ENCODE measurements at regions not wholly inside any gene's neighbourhood (a gene's known extent, or its start where the extent isn't known, plus 50 kb on each side); places are given as distances from the start of the nearest gene placed in this dataset.

DNA sequence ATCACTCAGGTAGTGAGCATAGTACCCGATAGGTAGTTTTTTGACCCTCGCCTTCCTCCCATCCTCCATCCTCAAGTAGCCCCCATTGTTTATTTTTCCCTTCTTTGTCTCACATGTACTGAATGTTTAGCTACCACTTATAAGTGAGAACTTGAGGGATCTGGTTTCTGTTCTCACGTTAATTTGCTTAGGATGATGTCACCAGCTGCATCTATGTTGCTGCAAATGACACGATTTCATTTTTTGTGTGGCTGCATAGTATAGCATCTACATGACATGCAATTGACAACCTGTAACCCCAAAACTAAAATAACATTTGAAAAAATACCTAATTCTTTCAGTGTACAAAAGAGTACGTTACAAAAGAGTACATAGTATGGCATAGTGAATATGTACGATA lies 254.0 kb upstream of the NOVA1 start:
- 90% methylated on average over 2 of the region's 6 CpGs for WGBS (ENCODE audit: insufficient coverage)

DNA sequence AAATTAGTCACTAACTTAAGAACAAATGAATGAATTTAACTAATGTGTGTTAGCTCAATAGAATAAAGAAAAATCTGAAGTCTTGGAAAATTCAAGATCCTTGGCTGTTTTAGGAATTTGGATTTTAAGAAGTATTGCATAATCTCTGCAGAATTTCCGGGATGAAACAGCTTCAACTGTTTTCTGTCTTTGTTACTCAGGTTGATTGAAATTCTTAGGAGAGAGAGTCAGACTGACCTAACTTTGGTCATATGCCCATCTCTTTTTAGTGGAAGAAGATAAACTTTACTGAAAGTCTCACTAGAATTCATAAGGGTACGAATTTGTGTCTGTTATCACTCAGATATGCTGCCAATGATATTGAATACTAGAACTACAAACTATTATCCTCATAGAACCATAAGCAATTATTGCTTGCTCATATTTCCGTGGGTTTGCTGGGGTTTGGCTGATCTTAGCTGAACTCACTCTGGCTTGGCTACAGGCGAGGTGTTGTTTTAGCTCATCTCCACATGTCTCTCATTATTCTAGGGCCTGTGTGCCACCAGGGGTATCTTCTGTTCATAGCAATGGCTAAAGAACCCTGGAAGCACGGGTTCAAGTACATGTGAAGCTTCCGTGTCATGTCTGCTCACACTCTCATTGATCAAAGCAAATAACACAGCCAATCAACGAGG lies 257.4 kb upstream of the NOVA1 start:
- Histone ChIP-seq H3K9me3 (replicated peaks; ENCODE audit: control insufficient read depth, low read depth, low read length) (no peaks in the 10 kb centered on the region), H3K4me3 (ENCODE audit: low read length) (no peak overlapping the region), H3K27ac (ENCODE audit: low read length) (no peak overlapping the region), H3K4me1 (ENCODE audit: control insufficient read depth, insufficient read depth, low read length) (no peaks in the 10 kb centered on the region), H3K27me3 (ENCODE audit: control insufficient read depth, insufficient read depth, low read length) (no peaks in the 10 kb centered on the region), H3K36me3 (ENCODE audit: control insufficient read depth, insufficient read depth, low read length) (no peaks in the 10 kb centered on the region)
- WGBS (ENCODE audit: insufficient coverage) = 50% methylated on average over 2 of the region's 7 CpGs
- peak; percentile 68 for DNase-seq

More for the DNA sequence above, 254.0 kb upstream of the NOVA1 start:
- Histone ChIP-seq H3K36me3 (ENCODE audit: control insufficient read depth, insufficient read depth, low read length) (no peaks in the 10 kb centered on the region), H3K9me3 (replicated peaks; ENCODE audit: control insufficient read depth, low read depth, low read length) (no peaks in the 10 kb centered on the region), H3K27ac (ENCODE audit: low read length) (no peak overlapping the region), H3K4me1 (ENCODE audit: control insufficient read depth, insufficient read depth, low read length) (no peaks in the 10 kb centered on the region), H3K27me3 (ENCODE audit: control insufficient read depth, insufficient read depth, low read length) (no peaks in the 10 kb centered on the region), H3K4me3 (ENCODE audit: low read length) (no peak overlapping the region)
- no peak for DNase-seq

DNA sequence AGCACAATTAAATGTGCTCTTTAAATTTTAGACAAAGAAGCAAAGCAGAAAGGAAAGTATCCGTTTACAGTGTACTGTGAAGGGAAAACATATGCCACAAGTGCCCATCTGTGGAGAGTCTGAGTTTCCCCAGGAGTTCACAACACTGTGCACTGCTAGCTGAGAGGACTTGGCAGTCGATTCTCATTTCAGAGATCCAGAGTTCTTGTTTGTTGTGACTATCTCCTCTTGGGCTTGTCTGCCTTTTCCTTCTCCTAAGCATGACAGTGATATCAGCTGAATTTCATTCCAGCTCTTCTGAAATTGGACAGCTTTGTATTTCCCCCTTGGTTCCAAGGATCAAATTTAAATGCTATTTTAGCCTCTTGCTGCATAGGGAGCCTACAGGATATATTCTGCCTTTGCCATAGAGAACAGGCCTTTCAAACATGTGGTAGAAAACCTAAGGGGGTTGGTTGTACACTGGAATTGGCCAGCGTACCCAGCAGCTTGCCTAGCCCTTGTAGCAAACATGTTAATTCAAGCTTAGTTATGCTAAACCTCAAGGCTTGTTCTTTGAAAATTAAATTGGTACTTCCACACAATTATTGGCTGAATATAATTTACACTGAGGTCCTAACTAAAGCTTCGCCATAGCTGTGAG lies 259.2 kb upstream of the NOVA1 start:
- peak; percentile 75 for DNase-seq
- no peaks in the 10 kb centered on the region for H3K27me3 ChIP-seq (ENCODE audit: control insufficient read depth, insufficient read depth, low read length)
- no peaks in the 10 kb centered on the region for H3K4me1 ChIP-seq (ENCODE audit: control insufficient read depth, insufficient read depth, low read length)
- 0% methylated on average over 2 of the region's 4 CpGs for WGBS (ENCODE audit: insufficient coverage)
- H3K4me3 ChIP-seq (ENCODE audit: low read length) = no peak overlapping the region
- H3K27ac ChIP-seq (ENCODE audit: low read length) = no peak overlapping the region
- H3K9me3 ChIP-seq (replicated peaks; ENCODE audit: control insufficient read depth, low read depth, low read length) = no peaks in the 10 kb centered on the region
- no peaks in the 10 kb centered on the region for H3K36me3 ChIP-seq (ENCODE audit: control insufficient read depth, insufficient read depth, low read length)

DNA sequence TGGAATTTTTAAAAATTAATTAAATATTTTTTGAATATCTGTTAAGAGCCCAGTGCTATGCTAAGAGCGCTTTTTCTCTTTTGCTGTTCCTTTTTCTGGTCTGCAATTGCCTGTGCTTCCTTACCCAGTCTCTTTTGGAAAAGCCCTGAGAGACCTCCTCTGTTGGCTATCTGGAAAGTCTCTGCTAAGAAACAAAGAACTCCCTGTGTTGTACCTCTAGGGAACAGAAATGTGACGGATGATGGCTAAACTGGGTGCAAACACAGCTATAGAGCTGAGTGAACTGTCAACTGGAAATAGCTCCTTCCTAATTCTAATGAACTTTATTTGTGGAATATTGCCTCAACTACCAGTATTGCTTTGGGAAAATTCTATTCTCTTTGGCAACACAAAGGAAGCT lies 261.6 kb upstream of the NOVA1 start:
- H3K9me3 ChIP-seq (replicated peaks; ENCODE audit: control insufficient read depth, low read depth, low read length) = no peaks in the 10 kb centered on the region
- H3K4me3 ChIP-seq (ENCODE audit: low read length) = no peak overlapping the region
- H3K4me1 ChIP-seq (ENCODE audit: control insufficient read depth, insufficient read depth, low read length) = no peaks in the 10 kb centered on the region
- no peaks in the 10 kb centered on the region for H3K36me3 ChIP-seq (ENCODE audit: control insufficient read depth, insufficient read depth, low read length)
- WGBS (ENCODE audit: insufficient coverage) = no CpG with 5 or more reads among the region's 2 CpGs
- no peak overlapping the region for H3K27ac ChIP-seq (ENCODE audit: low read length)
- no peak for DNase-seq
- H3K27me3 ChIP-seq (ENCODE audit: control insufficient read depth, insufficient read depth, low read length) = no peaks in the 10 kb centered on the region

DNA sequence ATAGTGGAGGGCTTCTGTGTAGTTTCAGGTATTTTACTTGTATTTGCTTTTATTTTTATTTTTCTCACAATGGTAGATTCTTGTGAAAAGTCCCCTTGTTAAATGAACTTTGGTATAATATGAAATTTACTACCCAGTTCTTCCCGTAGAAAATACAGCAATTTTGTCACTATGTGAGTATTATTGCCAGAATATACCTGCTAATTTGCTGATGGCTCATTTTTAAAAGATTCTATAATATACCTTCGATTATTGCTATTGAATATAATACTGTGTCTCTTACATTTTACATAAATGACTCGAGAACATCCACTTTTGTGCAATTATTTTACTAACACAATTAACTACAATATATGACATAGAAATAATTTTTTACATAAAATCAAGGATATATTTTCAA lies 262.3 kb upstream of the NOVA1 start:
- DNase-seq = no peak
- H3K9me3 ChIP-seq (replicated peaks; ENCODE audit: control insufficient read depth, low read depth, low read length) = no peaks in the 10 kb centered on the region
- no peaks in the 10 kb centered on the region for H3K27me3 ChIP-seq (ENCODE audit: control insufficient read depth, insufficient read depth, low read length)
- H3K4me3 ChIP-seq (ENCODE audit: low read length) = no peak overlapping the region
- no peaks in the 10 kb centered on the region for H3K36me3 ChIP-seq (ENCODE audit: control insufficient read depth, insufficient read depth, low read length)
- WGBS (ENCODE audit: insufficient coverage) = no CpG with 5 or more reads among the region's 3 CpGs
- no peak overlapping the region for H3K27ac ChIP-seq (ENCODE audit: low read length)
- H3K4me1 ChIP-seq (ENCODE audit: control insufficient read depth, insufficient read depth, low read length) = no peaks in the 10 kb centered on the region

DNA sequence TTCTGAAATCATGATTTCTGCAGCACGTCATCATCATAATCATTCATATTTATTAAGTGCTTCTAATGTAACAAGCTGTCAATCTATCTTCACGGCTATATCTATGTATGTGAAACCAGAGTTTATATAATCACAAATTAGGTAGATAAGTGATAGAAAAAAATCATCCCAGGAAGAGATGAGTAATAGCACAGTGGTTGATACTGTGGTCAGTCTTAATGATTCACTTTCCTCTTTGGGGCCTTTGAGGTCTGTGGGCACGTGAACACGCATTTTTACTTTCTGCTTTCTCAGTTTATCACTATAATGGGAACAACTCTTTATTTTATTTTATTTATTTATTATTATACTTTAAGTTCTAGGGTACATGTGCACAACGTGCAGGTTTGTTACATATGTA lies 265.9 kb upstream of the NOVA1 start:
- Histone ChIP-seq H3K36me3 (ENCODE audit: control insufficient read depth, insufficient read depth, low read length) (no peaks in the 10 kb centered on the region), H3K4me1 (ENCODE audit: control insufficient read depth, insufficient read depth, low read length) (no peaks in the 10 kb centered on the region), H3K9me3 (replicated peaks; ENCODE audit: control insufficient read depth, low read depth, low read length) (no peaks in the 10 kb centered on the region), H3K4me3 (ENCODE audit: low read length) (no peak overlapping the region), H3K27ac (ENCODE audit: low read length) (no peak overlapping the region), H3K27me3 (ENCODE audit: control insufficient read depth, insufficient read depth, low read length) (no peaks in the 10 kb centered on the region)
- DNase-seq = no peak
- WGBS (ENCODE audit: insufficient coverage) = no CpG with 5 or more reads among the region's 5 CpGs

DNA sequence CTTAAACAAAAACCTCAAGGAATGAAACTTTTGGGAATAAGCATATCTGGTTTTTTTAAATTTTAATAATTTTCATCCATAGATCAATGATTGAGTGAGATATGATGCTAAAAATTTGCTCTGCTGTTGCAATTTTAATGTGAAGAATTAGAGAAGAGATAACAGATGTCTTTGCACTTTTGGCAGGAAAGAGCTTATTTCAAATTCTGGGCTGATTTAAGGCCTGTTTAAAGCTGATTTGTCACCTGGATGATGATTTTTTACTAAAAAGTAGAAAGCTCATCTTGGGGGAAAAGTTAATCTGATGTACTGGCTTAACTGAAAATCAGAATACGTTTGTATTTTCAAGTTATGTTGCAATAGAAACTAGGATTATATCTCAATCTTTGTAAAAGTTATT lies 268.9 kb upstream of the NOVA1 start:
- no peaks in the 10 kb centered on the region for H3K9me3 ChIP-seq (replicated peaks; ENCODE audit: control insufficient read depth, low read depth, low read length)
- H3K27ac ChIP-seq (ENCODE audit: low read length) = no peak overlapping the region
- H3K4me1 ChIP-seq (ENCODE audit: control insufficient read depth, insufficient read depth, low read length) = no peaks in the 10 kb centered on the region
- no peaks in the 10 kb centered on the region for H3K27me3 ChIP-seq (ENCODE audit: control insufficient read depth, insufficient read depth, low read length)
- no peak for DNase-seq
- no peak overlapping the region for H3K4me3 ChIP-seq (ENCODE audit: low read length)
- H3K36me3 ChIP-seq (ENCODE audit: control insufficient read depth, insufficient read depth, low read length) = no peaks in the 10 kb centered on the region
- no CpG with 5 or more reads among the region's 1 CpG for WGBS (ENCODE audit: insufficient coverage)

DNA sequence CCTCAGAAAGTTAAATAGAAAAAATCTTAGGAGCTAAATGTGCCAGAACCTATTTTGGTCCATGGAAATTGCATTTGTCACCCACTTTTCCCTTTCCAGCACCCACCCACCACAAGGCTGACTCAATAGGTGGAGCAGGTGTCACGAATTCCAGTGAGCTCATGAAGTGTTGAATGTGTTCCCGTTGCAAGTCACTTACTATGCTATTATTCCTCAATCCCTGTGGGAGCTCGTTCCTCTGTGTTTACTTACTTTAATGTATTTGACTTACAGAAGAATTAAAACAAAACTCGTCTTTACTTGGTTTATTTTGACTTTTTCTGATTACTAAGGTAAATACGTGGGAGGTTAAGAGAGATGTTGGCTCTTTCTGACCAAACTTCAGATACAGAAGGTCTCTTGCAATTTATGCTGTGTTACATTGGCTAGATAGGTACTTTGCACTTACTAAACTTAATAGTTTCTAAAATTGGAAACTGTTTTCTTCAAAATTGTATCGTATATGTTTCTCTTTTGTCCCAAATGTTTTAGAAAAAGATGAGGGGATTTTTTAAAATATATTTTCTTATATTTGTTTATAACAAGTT lies 269.4 kb upstream of the NOVA1 start:
- no CpG with 5 or more reads among the region's 6 CpGs for WGBS (ENCODE audit: insufficient coverage)
- Histone ChIP-seq H3K9me3 (replicated peaks; ENCODE audit: control insufficient read depth, low read depth, low read length) (no peaks in the 10 kb centered on the region), H3K4me1 (ENCODE audit: control insufficient read depth, insufficient read depth, low read length) (no peaks in the 10 kb centered on the region), H3K27ac (ENCODE audit: low read length) (no peak overlapping the region), H3K27me3 (ENCODE audit: control insufficient read depth, insufficient read depth, low read length) (no peaks in the 10 kb centered on the region), H3K36me3 (ENCODE audit: control insufficient read depth, insufficient read depth, low read length) (no peaks in the 10 kb centered on the region), H3K4me3 (ENCODE audit: low read length) (no peak overlapping the region)
- peak; percentile 56 for DNase-seq

DNA sequence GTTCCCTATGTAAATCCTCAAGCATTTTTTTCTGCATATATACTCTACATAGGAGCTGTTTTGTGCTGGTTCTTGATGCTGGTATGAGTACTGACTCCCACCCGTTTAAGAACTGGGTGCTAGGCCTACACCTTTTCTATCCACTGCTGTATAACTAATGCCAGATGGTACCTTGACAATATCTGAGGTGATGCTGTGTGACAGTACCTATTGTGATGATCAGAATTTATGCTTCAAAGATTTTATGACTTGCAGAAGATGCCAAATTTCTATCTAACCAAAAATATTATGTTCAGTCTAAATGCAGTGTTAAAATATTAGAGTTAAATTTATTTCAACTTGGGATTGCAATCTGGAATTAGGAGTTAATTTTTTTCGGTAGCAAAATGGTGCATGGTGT lies 272.3 kb upstream of the NOVA1 start:
- WGBS (ENCODE audit: insufficient coverage) = no CpG with 5 or more reads among the region's 2 CpGs
- DNase-seq = no peak
- no peaks in the 10 kb centered on the region for H3K27me3 ChIP-seq (ENCODE audit: control insufficient read depth, insufficient read depth, low read length)
- H3K4me1 ChIP-seq (ENCODE audit: control insufficient read depth, insufficient read depth, low read length) = no peaks in the 10 kb centered on the region
- H3K4me3 ChIP-seq (ENCODE audit: low read length) = no peak overlapping the region
- H3K36me3 ChIP-seq (ENCODE audit: control insufficient read depth, insufficient read depth, low read length) = no peaks in the 10 kb centered on the region
- no peaks in the 10 kb centered on the region for H3K9me3 ChIP-seq (replicated peaks; ENCODE audit: control insufficient read depth, low read depth, low read length)
- no peak overlapping the region for H3K27ac ChIP-seq (ENCODE audit: low read length)

DNA sequence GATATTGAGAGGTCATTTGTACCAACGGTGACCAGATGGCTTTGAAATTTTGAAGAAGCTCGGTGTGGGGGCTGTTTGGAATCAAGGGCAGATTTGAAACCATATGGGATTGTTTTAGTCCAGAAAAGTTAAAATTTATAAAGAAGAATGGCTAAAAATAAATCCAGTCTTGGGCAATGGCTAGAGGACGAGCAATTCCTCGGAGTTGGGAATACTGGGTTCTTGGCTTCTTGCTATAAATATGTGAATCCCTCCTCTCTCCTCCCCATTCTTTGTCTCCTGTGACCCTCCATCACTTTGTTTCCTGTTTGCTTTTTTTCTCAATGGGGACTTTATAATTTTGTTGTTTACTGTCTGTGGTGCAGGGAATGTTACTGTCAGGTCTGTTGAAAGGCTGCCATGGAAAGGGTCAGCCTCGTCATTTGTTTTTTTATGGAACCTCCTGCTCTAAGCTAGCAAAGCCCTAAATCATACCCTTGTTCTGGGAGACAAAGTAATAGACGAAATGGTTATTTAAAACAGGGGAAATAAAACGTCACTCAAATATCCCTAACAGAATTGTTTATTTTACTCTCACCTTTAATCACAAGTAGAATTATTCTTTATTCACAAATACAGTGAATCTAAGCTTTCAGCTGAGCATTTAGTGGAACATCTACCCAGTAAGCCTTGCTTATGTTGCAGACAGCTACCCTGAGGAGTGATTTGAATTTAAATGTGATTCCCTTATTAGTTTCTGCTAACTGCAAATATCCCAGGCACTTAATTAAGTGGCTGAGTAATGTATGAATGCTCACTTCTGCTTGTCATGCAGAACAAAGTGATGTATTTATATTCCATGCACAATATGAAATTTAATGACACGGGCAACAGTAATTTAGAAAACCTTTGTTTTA lies 273.1 kb upstream of the NOVA1 start:
- no peaks in the 10 kb centered on the region for H3K4me1 ChIP-seq (ENCODE audit: control insufficient read depth, insufficient read depth, low read length)
- WGBS (ENCODE audit: insufficient coverage) = 15% methylated on average over 2 of the region's 8 CpGs

More for the DNA sequence above, 273.1 kb upstream of the NOVA1 start:
- H3K27me3 ChIP-seq (ENCODE audit: control insufficient read depth, insufficient read depth, low read length) = no peaks in the 10 kb centered on the region
- no peaks in the 10 kb centered on the region for H3K36me3 ChIP-seq (ENCODE audit: control insufficient read depth, insufficient read depth, low read length)
- H3K9me3 ChIP-seq (replicated peaks; ENCODE audit: control insufficient read depth, low read depth, low read length) = no peaks in the 10 kb centered on the region
- no peak overlapping the region for H3K27ac ChIP-seq (ENCODE audit: low read length)
- no peak overlapping the region for H3K4me3 ChIP-seq (ENCODE audit: low read length)
- DNase-seq = peak; percentile 47

Data from muscle of leg (tissue), 3 donors.